ENCODE measurements at regions not wholly inside any gene's neighbourhood (a gene's known extent, or its start where the extent isn't known, plus 50 kb on each side); places are given as distances from the start of the nearest gene placed in this dataset.

DNA sequence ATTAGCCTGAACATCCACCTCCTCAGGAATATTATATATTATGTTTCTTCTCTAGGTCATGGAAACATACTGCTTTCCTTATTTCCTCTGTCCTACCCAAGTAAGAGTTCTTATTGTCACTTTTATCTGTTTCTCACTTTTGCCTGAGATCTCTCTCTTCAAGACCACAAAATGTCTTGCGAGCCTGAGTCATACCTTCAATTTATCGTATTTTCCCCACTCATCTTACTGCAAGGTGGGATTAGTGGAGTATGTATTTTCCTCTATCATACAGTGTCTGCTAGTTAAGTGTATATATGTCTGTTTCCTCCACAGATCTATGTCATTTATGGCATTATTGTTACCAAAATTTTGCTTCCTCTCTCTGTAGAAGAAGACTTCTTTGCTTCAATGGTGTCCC is 124.5 kb downstream of the EIF4E start:
- no CpG with 5 or more reads among the region's 2 CpGs for WGBS (ENCODE audit: extremely low coverage, insufficient read length, low lambda C conversion rate)
- Histone ChIP-seq H3K4me1 (ENCODE audit: insufficient read depth, low read length) (no peaks in the 10 kb centered on the region), H3K14ac (ENCODE audit: insufficient read depth, low read length) (no peak overlapping the region), H4K5ac (ENCODE audit: insufficient read length, low read depth, low read length) (no peak overlapping the region), H2BK120ac (ENCODE audit: low read depth, low read length, poor library complexity, severe bottlenecking) (no peak overlapping the region), H4K8ac (replicated peaks; ENCODE audit: insufficient read length, low read depth, low read length) (no peak overlapping the region), H3K79me2 (ENCODE audit: insufficient read depth, low read length) (no peaks in the 10 kb centered on the region), H3K23me2 (ENCODE audit: insufficient read length, low read depth, low read length, poor library complexity, severe bottlenecking) (no peaks in the 10 kb centered on the region), H2BK5ac (ENCODE audit: insufficient read length, low read length) (no peak overlapping the region), H2AK5ac (ENCODE audit: insufficient read length, low read length) (no peak overlapping the region), H2BK12ac (ENCODE audit: insufficient read length, low read depth, low read length) (no peak overlapping the region), H3K27ac (ENCODE audit: insufficient read length, low read depth, low read length) (no peak overlapping the region), H4K20me1 (ENCODE audit: control insufficient read depth, insufficient read depth, insufficient read length) (no peaks in the 10 kb centered on the region), H3K4me2 (ENCODE audit: insufficient read depth, insufficient read length, low read length) (no peak overlapping the region), H3K56ac (ENCODE audit: insufficient read length, low read depth, low read length) (no peak overlapping the region), H3K18ac (ENCODE audit: insufficient read length, low read depth, low read length) (no peak overlapping the region), H4K91ac (ENCODE audit: insufficient read length, low read depth, low read length) (no peak overlapping the region), H3K27me3 (ENCODE audit: insufficient read depth, low read length) (no peaks in the 10 kb centered on the region), H2AFZ (ENCODE audit: low read length) (no peak overlapping the region), H3K9me3 (ENCODE audit: control insufficient read depth, low read depth, low read length) (no peaks in the 10 kb centered on the region), H3K79me1 (ENCODE audit: insufficient read depth, low read depth, low read length, poor library complexity, severe bottlenecking) (no peaks in the 10 kb centered on the region), H3T11ph (ENCODE audit: low read length) (no peak overlapping the region), H3K23ac (ENCODE audit: insufficient read length, low read depth, low read length) (no peak overlapping the region), H3K9ac (ENCODE audit: extremely low read depth, insufficient read length, low read length) (no peak overlapping the region), H3K4ac (ENCODE audit: low read depth, low read length) (no peak overlapping the region), H2BK20ac (ENCODE audit: low read depth, low read length, poor library complexity, severe bottlenecking) (no peak overlapping the region), H2BK15ac (ENCODE audit: low read depth, low read length) (no peak overlapping the region)
- Mint-ChIP-seq H3K27me3 (ENCODE audit: low read depth) (peaks cover 3% of the 10 kb centered on the region), H3K36me3 (ENCODE audit: insufficient read depth in 1 of 3, low read depth in 3 of 3) (no peaks in the 10 kb centered on the region; a peak in 1 of 7 replicates), H3K27ac (no peak overlapping the region), H3K4me1 (no peaks in the 10 kb centered on the region), H3K9me3 (no peaks in the 10 kb centered on the region; a peak in 1 of 5 replicates), H3K4me3 (no peak overlapping the region)
- TF ChIP-seq, protein P1, sequence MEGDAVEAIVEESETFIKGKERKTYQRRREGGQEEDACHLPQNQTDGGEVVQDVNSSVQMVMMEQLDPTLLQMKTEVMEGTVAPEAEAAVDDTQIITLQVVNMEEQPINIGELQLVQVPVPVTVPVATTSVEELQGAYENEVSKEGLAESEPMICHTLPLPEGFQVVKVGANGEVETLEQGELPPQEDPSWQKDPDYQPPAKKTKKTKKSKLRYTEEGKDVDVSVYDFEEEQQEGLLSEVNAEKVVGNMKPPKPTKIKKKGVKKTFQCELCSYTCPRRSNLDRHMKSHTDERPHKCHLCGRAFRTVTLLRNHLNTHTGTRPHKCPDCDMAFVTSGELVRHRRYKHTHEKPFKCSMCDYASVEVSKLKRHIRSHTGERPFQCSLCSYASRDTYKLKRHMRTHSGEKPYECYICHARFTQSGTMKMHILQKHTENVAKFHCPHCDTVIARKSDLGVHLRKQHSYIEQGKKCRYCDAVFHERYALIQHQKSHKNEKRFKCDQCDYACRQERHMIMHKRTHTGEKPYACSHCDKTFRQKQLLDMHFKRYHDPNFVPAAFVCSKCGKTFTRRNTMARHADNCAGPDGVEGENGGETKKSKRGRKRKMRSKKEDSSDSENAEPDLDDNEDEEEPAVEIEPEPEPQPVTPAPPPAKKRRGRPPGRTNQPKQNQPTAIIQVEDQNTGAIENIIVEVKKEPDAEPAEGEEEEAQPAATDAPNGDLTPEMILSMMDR (conservative IDR thresholded peaks at IDR 0.05) = no peak
- no peak for DNase-seq

Data from H9 (cell line).